H9 (cell line): ENCODE measurements at regions not wholly inside any gene's neighbourhood (a gene's known extent, or its start where the extent isn't known, plus 50 kb on each side); places are given as distances from the start of the nearest gene placed in this dataset.

Experiments used
- DNase-seq: peaks from one replicate; pipeline ENCODE4 v3.0.0-alpha.2; 2017
- H2AFZ ChIP-seq: one replicate; pipeline ENCODE4 v1.6.1; 2013; ENCODE audit warnings: mild to moderate bottlenecking, low read length, control low read depth, moderate library complexity
- H2AK5ac ChIP-seq: 2 replicates; pipeline ENCODE4 v1.6.1; 2013; ENCODE audit warnings: low read length, control low read depth, mixed read lengths; ENCODE audit not compliant: insufficient read length
- H2BK120ac ChIP-seq: one replicate; pipeline ENCODE4 v1.6.1; 2013; ENCODE audit warnings: low read depth, mild to moderate bottlenecking, low read length, control low read depth, inconsistent platforms; ENCODE audit not compliant: poor library complexity, severe bottlenecking
- H2BK12ac ChIP-seq: 2 replicates; pipeline ENCODE4 v1.6.1; 2013; ENCODE audit warnings: low read length, control low read depth, mixed read lengths, low read depth; ENCODE audit not compliant: insufficient read length
- H2BK15ac ChIP-seq: 2 replicates; pipeline ENCODE4 v1.6.1; 2013; ENCODE audit warnings: low read depth, low read length, control low read depth
- H2BK20ac ChIP-seq: one replicate; pipeline ENCODE4 v1.6.1; 2013; ENCODE audit warnings: low read depth, mild to moderate bottlenecking, low read length, control low read depth, inconsistent platforms; ENCODE audit not compliant: poor library complexity, severe bottlenecking
- H2BK5ac ChIP-seq: 2 replicates; pipeline ENCODE4 v1.6.1; 2013; ENCODE audit warnings: low read length, control low read depth, mixed read lengths; ENCODE audit not compliant: insufficient read length
- H3K14ac ChIP-seq: 2 replicates; pipeline ENCODE4 v1.6.1; 2013; ENCODE audit warnings: low read length, control low read depth; ENCODE audit not compliant: insufficient read depth
- H3K18ac ChIP-seq: 2 replicates; pipeline ENCODE4 v1.6.1; 2013; ENCODE audit warnings: low read depth, mild to moderate bottlenecking, mixed read lengths, low read length, control low read depth; ENCODE audit not compliant: insufficient read length
- H3K23ac ChIP-seq: 2 replicates; pipeline ENCODE4 v1.6.1; 2013; ENCODE audit warnings: low read length, control low read depth, mixed read lengths, low read depth; ENCODE audit not compliant: insufficient read length
- H3K23me2 ChIP-seq: 2 replicates; pipeline ENCODE4 v1.6.1; 2013; ENCODE audit warnings: low read depth, mild to moderate bottlenecking, mixed read lengths, low read length, control low read depth; ENCODE audit not compliant: insufficient read length, poor library complexity, severe bottlenecking
- H3K27ac ChIP-seq: 2 replicates; pipeline ENCODE4 v1.5.1; 2013; ENCODE audit warnings: low read length, control low read depth, mixed read lengths, low read depth; ENCODE audit not compliant: insufficient read length
- H3K27me3 ChIP-seq: 2 replicates; pipeline ENCODE4 v1.6.1; 2013; ENCODE audit warnings: low read length, control low read depth, inconsistent platforms; ENCODE audit not compliant: insufficient read depth
- H3K4ac ChIP-seq: 2 replicates; pipeline ENCODE4 v1.6.1; 2013; ENCODE audit warnings: low read depth, mild to moderate bottlenecking, control low read depth, inconsistent platforms, low read length, moderate library complexity
- H3K4me1 ChIP-seq: 2 replicates; pipeline ENCODE4 v1.6.1; 2013; ENCODE audit warnings: low read length, control low read depth, inconsistent platforms; ENCODE audit not compliant: insufficient read depth
- H3K4me2 ChIP-seq: 2 replicates; pipeline ENCODE4 v1.6.1; 2013; ENCODE audit warnings: low read length, control low read depth, mixed read lengths; ENCODE audit not compliant: insufficient read length, insufficient read depth
- H3K56ac ChIP-seq: 2 replicates; pipeline ENCODE4 v1.6.1; 2013; ENCODE audit warnings: low read depth, mild to moderate bottlenecking, mixed read lengths, low read length, control low read depth; ENCODE audit not compliant: insufficient read length
- H3K79me1 ChIP-seq: 2 replicates; pipeline ENCODE4 v1.6.1; 2013; ENCODE audit warnings: low read depth, mild to moderate bottlenecking, moderate library complexity, low read length, control low read depth, inconsistent platforms; ENCODE audit not compliant: insufficient read depth, poor library complexity, severe bottlenecking
- H3K79me2 ChIP-seq: 2 replicates; pipeline ENCODE4 v1.6.1; 2013; ENCODE audit warnings: low read length, control low read depth, inconsistent platforms; ENCODE audit not compliant: insufficient read depth
- H3K9ac ChIP-seq: 2 replicates; pipeline ENCODE4 v1.6.1; 2013; ENCODE audit warnings: low read length, control low read depth, mixed read lengths; ENCODE audit not compliant: insufficient read length; ENCODE audit errors: extremely low read depth
- H3K9me3 ChIP-seq: one replicate; pipeline ENCODE4 v1.6.1; 2013; ENCODE audit warnings: low read depth, low read length, inconsistent platforms; ENCODE audit not compliant: control insufficient read depth
- H3T11ph ChIP-seq: one replicate; pipeline ENCODE4 v1.6.1; 2013; ENCODE audit warnings: mild to moderate bottlenecking, low read length, control low read depth, inconsistent platforms
- H4K20me1 ChIP-seq: one replicate; pipeline ENCODE4 v1.6.1; 2013; ENCODE audit not compliant: control insufficient read depth, insufficient read length, insufficient read depth
- H4K5ac ChIP-seq: 2 replicates; pipeline ENCODE4 v1.6.1; 2013; ENCODE audit warnings: low read depth, mild to moderate bottlenecking, mixed read lengths, low read length, control low read depth; ENCODE audit not compliant: insufficient read length
- H4K8ac ChIP-seq: replicated peaks from 2 replicates; pipeline ENCODE4 v1.6.1; 2013; ENCODE audit warnings: low read length, control low read depth, mixed read lengths, low read depth; ENCODE audit not compliant: insufficient read length
- H4K91ac ChIP-seq: 2 replicates; pipeline ENCODE4 v1.6.1; 2013; ENCODE audit warnings: low read depth, mild to moderate bottlenecking, moderate library complexity, mixed read lengths, low read length, control low read depth; ENCODE audit not compliant: insufficient read length
- H3K27ac Mint-ChIP-seq, 3 experiments: 2 replicates in 2 of 3; 3 replicates in 1 of 3; pipeline ENCODE4 v1.8.0; 2020 to 2021; ENCODE audit warnings: mixed read lengths in 3 of 3, mild to moderate bottlenecking in 1 of 3, moderate library complexity in 1 of 3
- H3K27me3 Mint-ChIP-seq: 2 replicates; pipeline ENCODE4 v1.8.0; 2021; ENCODE audit warnings: low read depth, mild to moderate bottlenecking, moderate library complexity, mixed read lengths
- H3K36me3 Mint-ChIP-seq, 3 experiments: 2 replicates in 2 of 3; 3 replicates in 1 of 3; pipeline ENCODE4 v1.8.0; 2020 to 2021; ENCODE audit warnings: low read depth in 3 of 3, mixed read lengths in 3 of 3; ENCODE audit not compliant: insufficient read depth in 1 of 3
- H3K4me1 Mint-ChIP-seq, 2 experiments: 2 replicates each; pipeline ENCODE4 v1.8.0; 2020; ENCODE audit warnings: mixed read lengths in 2 of 2
- H3K4me3 Mint-ChIP-seq, 2 experiments: 2 replicates in 1 of 2; 3 replicates in 1 of 2; pipeline ENCODE4 v1.8.0; 2020 to 2021; ENCODE audit warnings: mild to moderate bottlenecking in 2 of 2, mixed read lengths in 2 of 2, moderate library complexity in 1 of 2
- H3K9me3 Mint-ChIP-seq, 2 experiments: 2 replicates in 1 of 2; 3 replicates in 1 of 2; pipeline ENCODE4 v1.8.0; 2020; ENCODE audit warnings: mild to moderate bottlenecking in 2 of 2, mixed read lengths in 2 of 2, moderate library complexity in 1 of 2
- CTCF ChIP-seq: fragments of 200-600 bp; sonication (generic); conservative IDR thresholded peaks from 3 replicates; pipeline ENCODE4 v1.8.0; 2021; ENCODE audit warnings: antibody characterized with exemption, mild to moderate bottlenecking
- WGBS: extraction: QIAGEN DNeasy Blood & Tissue Kit; methylation state at CpG from one replicate; pipeline ENCODE4 v1.1.7; 2013; ENCODE audit warnings: missing lambda C conversion rate, low lambda C conversion rate, mixed read lengths; ENCODE audit not compliant: insufficient read length; ENCODE audit errors: extremely low coverage; 5-methylcytosine and 5-hydroxymethylcytosine counted together

GRCh38 chr9:20065796-20066700 lies 277.2 kb upstream of the SLC24A2 start:
- H3K4me1 ChIP-seq, result no peaks in the 10 kb centered on the region
- H3K79me1 ChIP-seq, result no peaks in the 10 kb centered on the region
- no peak overlapping the region for H2AFZ ChIP-seq
- H3K4me2 ChIP-seq, result no peak overlapping the region
- no peak overlapping the region for H3K9ac ChIP-seq
- no peaks in the 10 kb centered on the region for H3K9me3 ChIP-seq
- no peak overlapping the region for H2BK5ac ChIP-seq
- TF ChIP-seq CTCF, result no peak
- no peaks in the 10 kb centered on the region for H3K27me3 ChIP-seq
- no peak overlapping the region for H4K8ac ChIP-seq
- no peak overlapping the region for H3K27ac ChIP-seq
- H3K79me2 ChIP-seq, result no peaks in the 10 kb centered on the region
- no peak overlapping the region for H2BK12ac ChIP-seq
- H2BK15ac ChIP-seq, result no peak overlapping the region
- no peaks in the 10 kb centered on the region for H3K27me3 Mint-ChIP-seq
- no peak overlapping the region for H3K14ac ChIP-seq
- no peak overlapping the region for H3K4me3 Mint-ChIP-seq
- no peak overlapping the region for H4K91ac ChIP-seq
- no peaks in the 10 kb centered on the region for H3K23me2 ChIP-seq
- no peaks in the 10 kb centered on the region for H4K20me1 ChIP-seq
- H3K4ac ChIP-seq, result no peak overlapping the region
- DNase-seq, result no peak
- H4K5ac ChIP-seq, result no peak overlapping the region
- H3K56ac ChIP-seq, result no peak overlapping the region
- no peak overlapping the region for H3T11ph ChIP-seq
- no peak overlapping the region for H3K18ac ChIP-seq
- H3K4me1 Mint-ChIP-seq, result peaks cover 11 to 16% of the 10 kb centered on the region in 2 experiments
- no peak overlapping the region for H2BK20ac ChIP-seq
- H2BK120ac ChIP-seq, result no peak overlapping the region
- no peaks in the 10 kb centered on the region for H3K36me3 Mint-ChIP-seq
- no CpG with 5 or more reads among the region's 4 CpGs for WGBS
- no peak overlapping the region for H2AK5ac ChIP-seq
- H3K23ac ChIP-seq, result no peak overlapping the region
- no peak overlapping the region; a peak in 1 of 7 replicates for H3K27ac Mint-ChIP-seq
- H3K9me3 Mint-ChIP-seq, result no peaks in the 10 kb centered on the region
